SK-N-MC (cell line): ENCODE measurements at regions not wholly inside any gene's neighbourhood (a gene's known extent, or its start where the extent isn't known, plus 50 kb on each side); places are given as distances from the start of the nearest gene placed in this dataset.

ENCODE experiments used
- EZH2 ChIP-seq: fragments of 200-600 bp; sonication (generic); IDR thresholded peaks from one replicate; pipeline ENCODE4 v1.6.1; 2017; ENCODE audit warnings: antibody characterized with exemption
- FOXP2 ChIP-seq: optimal IDR thresholded peaks from 2 replicates; pipeline ENCODE3; 2011; ENCODE audit warnings: mild to moderate bottlenecking, moderate library complexity; ENCODE audit not compliant: insufficient read depth; ENCODE audit errors: extremely low read length, control extremely low read depth
- POLR2AphosphoS5 ChIP-seq: IDR thresholded peaks from 2 replicates; pipeline ENCODE4 v1.6.1; 2012; ENCODE audit warnings: mild to moderate bottlenecking, low read depth, low read length, borderline replicate concordance

DNA sequence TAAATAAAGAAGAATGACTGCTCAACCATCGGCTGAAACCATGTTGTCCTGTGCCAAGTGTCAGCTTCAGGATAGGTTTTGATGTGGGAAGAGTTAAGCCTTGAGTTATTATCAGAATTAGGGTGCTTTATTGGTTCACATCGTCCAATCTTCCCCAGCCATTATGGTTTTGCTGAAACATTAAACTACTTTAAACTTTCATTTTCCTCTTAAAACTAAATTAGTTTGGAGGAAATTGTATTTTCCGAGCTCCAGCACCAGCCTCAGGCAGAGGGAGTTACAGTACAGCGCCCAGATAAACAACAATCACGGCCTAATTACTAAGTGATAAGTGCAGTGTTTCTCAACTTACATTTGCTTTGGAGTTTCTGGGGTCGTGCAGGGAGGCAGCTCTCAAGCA is 80.2 kb downstream of the TMEM114 start:
- TF ChIP-seq POLR2AphosphoS5 (no peak), EZH2 (no peak), FOXP2 (no peak)
